Gastroesophageal sphincter (tissue), 3 donors: ENCODE measurements at regions not wholly inside any gene's neighbourhood (a gene's known extent, or its start where the extent isn't known, plus 50 kb on each side); places are given as distances from the start of the nearest gene placed in this dataset.

Experiments
- CTCF ChIP-seq, 4 experiments: fragments of 200-600 bp in 2 of 4; fragments of 450-650 bp in 2 of 4; sonication (generic) in 1 of 4; IDR thresholded peaks; one replicate each; pipeline ENCODE4 v1.5.1; 2017 to 2019; ENCODE audit warnings: antibody characterized with exemption in 4 of 4, mild to moderate bottlenecking in 2 of 4, moderate library complexity in 2 of 4
- EP300 ChIP-seq: sonication (generic); formaldehyde crosslinking; IDR thresholded peaks from one replicate; pipeline ENCODE4 v1.6.1; 2017; ENCODE audit warnings: antibody characterized with exemption, mild to moderate bottlenecking
- POLR2A ChIP-seq, 2 donors: fragments of 450-650 bp; IDR thresholded peaks; one replicate each; pipeline ENCODE4 v1.6.1; 2017; ENCODE audit warnings: antibody characterized with exemption in 2 of 2, mild to moderate bottlenecking in 2 of 2, moderate library complexity in 1 of 2

DNA sequence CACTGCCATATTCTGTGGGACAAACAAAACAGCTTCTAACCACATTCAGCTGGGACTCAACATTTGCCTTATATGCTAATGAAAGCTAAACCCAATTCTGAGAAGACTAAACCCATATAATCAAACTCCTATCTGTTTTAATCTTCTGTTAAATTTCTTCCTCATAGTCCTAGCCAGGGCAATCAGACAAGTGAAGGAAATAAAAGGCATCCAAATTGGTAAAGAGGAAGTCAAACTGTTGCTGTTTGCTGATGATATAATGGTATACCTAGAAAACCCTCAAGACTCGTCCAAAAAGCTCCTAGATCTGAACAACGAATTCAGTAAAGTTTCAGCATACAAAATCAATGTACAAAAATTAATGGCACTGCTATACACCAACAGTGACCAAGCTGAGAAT lies 157.1 kb downstream of the PHLDA1 start:
- no peak for TF ChIP-seq EP300
- TF ChIP-seq POLR2A (IDR thresholded peaks at IDR 0.05) = no peak
- no peak for TF ChIP-seq CTCF (IDR thresholded peaks at IDR 0.05)
